ENCODE measurements at regions not wholly inside any gene's neighbourhood (a gene's known extent, or its start where the extent isn't known, plus 50 kb on each side); places are given as distances from the start of the nearest gene placed in this dataset.

- DNase-seq = no peak
These were observed 377.8 kb downstream of the MATN1 start for GRCh38 chr1:30345491-30346130.

- no peak for DNase-seq
These were observed 379.8 kb downstream of the MATN1 start for GRCh38 chr1:30343562-30343961.

DNA sequence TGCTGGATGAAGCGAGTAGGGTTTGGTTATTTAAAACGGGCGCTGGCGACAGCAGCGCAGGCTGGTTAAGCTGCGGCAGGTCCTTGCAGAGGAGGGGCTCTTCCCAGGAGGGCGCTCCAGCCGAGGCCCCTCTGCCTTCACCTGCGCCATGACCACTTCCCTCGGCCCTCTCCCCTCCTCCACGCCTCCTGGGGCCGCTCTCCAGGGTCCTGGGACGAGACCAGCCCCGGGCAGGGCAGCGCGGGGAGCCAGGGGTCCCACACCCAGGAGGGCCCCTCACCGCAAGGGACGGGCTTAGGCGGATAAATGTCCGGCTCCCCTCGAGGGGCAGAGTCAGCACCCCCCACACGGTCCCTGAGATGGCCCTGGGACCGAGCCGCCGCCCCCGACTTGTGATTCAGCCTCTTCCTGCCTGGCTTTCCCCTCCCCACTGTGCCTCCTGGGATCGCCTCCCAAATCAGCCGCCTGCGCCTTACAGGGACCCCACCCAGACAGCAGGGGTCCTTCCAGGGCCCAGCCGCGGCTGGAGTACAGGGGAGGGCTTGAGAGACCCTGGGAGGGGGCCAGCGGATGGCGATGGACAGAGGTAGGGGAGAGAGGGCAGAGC, 380.7 kb downstream of the MATN1 start:
- no peak for DNase-seq

DNA sequence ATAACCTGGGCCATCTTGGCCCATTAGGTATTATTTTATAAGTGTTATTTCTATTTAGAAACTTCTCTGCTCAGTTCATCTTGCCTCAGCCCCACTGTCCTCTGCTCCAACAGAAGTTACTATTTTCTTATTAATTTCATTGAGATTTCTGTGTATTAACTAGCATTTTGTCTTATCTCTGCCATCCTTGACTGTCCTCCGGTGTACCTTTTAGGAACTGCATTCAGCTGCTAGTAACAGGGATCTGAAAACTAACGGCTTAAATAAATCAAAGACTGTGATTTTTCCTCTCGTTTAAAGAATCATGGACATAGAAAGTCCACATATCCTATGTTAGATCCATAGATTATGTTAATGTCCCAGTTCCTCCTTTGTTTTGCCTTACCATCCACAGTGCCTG, 382.5 kb downstream of the MATN1 start:
- DNase-seq = no peak

GRCh38 chr1:30339866-30340265, 383.5 kb downstream of the MATN1 start:
- no peak for DNase-seq

DNA sequence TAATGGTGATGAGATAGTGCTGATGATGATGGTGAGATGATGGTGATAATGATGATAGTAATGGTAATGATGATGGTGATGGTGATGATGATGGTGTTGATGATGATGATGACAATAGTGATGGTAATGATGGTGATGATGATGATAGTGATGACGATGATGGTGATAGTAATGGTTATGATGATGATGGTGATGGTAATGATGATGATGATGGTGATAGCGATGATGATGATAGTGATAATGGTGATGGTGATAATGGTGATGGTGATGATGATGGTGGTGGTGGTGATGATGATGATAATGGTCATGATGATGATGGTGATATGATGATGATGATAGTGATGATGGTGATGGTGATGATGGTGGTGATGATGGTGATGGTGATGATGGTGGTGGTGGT, 384.6 kb downstream of the MATN1 start:
- DNase-seq = no peak

GRCh38 chr1:30337324-30337620, 386.1 kb downstream of the MATN1 start:
- no peak for DNase-seq

DNA sequence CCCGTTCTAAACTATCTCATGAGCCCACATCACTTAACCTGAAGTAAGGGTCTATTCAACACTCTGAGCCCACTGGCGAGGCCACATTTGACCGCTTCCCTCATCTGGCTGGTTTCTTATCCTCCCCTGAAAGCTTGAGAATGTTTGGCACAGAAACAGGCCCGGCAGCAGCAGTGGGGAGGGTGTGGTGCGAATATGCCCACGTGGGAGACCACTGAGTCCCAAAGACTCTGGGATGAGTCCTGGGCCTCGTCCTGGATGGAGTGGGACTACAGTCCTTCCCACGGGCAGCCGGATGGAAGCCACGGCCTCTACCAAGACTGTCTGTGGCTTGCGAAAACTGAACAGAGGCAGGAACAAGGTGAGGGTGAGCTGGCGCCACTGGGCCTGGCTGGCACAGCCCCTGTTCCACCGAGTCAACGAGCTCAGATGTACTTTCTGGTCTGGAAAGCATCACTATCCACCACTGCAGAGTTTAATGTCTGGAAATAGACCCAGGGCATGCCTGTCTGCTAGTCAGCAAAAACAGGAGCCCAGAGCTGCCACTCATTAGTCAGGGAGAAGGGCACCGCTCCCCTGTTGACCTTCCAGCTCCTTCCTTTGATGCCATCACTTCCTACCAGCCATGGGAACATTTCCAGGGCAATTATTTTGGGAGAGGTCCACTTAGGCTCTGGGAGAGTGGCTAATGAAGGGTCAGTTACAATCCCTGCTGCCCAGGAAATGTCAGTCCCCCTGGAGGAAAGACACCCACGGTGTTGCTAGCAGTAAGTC, 386.6 kb downstream of the MATN1 start:
- no peak for DNase-seq

- no peak for DNase-seq
These were observed 387.4 kb downstream of the MATN1 start for GRCh38 chr1:30335997-30336390.

DNA sequence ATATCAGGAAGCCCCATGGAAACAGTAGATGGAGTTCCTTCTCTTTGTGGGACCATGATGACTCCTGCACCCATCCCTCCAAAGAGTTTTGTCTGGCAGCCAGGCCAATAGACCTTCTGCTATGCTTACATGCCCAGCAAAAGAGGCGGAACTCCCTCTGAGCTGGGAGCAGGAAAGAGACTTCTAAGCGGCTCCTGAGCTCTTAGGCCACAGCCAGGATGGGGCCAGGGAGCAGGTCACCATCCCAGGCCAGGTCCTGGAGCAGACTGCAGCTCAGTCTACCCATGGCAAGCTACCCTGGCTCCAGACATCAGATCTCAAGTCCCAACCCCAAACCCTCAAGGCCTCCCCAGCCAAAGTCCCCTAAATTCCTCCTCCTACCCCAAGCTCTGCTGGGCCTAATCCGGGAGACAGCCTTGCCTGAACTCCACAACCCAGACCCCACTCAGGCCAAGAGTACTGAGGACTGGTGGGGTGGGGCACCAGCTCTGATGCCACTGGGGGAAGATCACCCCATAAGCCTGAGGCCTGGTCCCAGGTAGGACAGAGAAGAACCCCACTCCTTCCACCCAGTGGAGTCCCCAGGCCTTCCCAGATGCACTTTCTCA, 387.9 kb downstream of the MATN1 start:
- DNase-seq = no peak

DNA sequence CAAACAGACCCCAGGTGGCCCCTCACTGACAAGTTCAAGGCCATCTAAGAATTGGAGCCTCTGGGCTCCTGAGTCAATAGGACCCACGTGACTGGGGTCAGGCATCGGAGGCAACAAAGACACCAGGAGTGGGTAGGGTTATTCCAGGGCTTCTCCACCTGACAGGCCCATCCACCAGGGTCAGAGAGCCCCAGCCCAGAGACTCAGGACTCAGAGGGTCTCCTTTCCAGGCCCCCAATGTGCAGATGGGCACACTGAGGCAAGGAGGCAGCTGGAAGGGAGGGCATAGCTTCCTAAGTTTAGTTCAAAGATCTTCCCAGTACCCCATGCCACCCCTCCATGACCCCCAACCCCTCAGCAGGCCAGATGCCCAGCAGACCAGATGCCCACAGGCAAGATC, 388.6 kb downstream of the MATN1 start:
- no peak for DNase-seq

DNA sequence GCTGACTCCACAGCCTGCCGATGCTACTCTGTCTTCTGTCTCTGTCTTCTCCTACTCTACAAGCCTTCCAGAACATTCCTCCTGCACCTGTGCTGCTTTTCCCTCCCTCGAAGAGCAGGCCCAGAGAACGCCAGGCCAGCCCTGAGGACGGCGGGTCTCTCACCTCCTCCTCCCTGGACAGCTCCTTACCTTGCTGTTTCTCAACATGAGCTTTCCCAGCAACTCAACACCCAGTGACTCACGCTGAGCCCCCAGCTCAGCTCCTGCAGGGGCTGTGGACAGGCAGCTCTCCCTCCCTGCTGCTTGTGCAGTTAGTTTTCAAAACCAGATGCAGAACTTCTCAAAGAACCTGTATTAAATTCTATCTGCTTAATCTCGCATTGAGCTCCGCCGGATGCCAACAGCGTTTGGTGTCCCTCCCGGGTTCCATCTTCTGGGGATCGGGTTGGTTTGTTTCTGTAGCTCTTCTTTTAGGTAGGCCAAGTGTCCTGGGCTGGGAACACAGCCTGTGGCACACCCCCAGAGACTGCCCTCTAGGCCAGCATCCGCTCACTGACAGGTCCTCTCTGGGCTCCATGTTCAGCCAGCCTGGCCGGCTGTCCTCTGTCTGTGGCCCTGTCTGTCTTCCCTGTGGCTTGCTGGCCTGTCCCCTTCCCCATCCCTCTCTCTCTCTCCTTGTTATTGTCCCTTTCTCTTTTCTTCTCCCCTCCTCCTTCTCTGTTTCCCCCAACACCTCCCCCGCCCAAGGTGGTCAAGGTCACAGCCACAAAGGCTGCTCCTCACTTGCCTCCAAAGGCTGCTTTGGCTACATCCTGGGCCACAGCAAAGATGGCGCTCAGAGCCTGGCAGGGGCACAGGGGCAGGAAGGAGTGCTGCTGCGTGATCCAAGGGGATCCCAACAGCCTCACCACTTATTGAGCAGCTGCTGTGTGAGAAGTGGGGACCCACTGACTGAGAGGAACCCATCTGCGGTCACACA, 391.0 kb downstream of the MATN1 start:
- no peak for DNase-seq

DNA sequence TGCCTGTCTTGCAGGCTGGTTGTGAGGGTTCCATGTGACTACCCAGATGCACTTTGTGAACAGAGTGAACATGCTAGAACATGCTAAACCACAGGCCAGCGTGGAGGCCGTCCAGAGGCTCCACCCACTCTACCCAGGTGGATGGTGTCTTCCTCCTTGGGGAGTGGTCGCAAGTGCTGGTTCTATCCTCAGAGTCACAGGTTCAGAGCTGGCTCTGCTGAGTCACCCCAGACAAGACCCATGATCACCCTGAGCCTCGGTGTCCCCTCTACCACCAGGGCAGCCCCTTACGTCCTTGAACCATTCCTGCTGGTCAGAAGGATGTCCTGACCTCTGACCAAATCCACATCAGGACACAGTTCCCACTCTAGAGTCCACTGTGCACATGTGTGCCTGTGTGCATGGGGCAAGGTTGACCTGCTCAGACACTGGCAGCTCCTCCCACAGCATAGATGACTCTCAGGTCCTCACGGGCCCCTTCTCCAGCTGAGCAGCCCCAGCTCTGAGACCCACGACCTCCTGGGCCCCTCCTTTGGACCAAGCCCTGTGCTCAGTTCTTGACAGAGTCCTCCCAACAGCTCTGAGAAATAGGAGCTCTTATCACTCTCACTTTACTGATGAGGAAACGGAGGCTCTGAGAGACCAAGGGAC, 391.8 kb downstream of the MATN1 start:
- no peak for DNase-seq

DNA sequence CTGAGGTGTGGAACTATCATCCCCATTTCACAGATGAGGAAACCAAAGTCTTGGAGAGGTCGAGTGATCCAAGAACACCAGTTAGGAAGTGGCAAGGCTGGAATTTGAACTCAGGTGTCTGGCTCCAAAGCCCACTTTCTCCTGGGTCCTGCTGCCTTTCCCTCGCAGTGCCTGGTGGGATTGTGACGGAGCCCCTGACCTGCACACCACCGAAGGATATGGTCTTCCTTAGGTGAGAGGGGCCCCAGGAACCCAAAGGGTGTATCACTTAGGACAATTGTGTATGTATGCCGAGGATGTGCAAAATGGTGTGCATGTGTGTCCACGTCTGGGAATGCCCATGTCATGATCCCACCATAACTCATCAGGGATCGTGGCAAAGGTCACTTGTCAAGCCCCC, 392.7 kb downstream of the MATN1 start:
- DNase-seq = no peak

DNA sequence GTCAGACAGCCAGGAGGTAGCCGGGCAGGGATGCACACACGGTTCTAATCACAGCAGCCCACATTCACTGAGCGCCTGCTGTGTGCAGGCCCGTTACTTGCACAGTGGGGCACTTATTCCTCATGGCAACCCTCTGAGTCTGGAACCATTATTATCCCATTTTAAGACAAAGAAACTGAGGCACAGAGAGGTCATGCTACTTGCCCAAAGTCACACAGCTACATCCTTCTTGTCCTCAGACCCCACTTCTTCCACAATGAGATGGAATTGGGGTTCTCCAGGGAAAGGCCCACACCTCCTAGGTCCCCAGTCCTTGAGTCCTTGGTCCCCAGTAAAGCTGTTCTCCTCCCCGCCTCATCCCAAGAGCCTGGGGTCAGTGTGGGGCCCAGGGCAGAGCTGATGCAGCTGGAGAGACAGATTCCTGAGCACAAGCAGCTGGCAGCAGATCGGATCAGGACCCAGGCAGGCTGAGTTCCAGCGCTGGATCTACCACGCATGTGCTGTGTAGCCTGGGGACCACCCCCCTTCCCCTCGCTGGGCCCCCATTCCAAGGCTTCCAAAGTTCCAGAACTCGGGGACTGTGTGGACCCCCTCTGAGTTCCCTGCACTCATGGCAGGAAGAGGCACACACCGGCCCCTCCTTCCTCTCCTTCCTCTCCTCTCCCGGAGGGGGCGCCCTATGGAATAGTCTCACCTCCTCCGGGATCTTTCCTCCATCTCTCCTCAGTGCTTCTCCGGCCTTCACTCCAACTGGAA, 393.4 kb downstream of the MATN1 start:
- no peak for DNase-seq

DNA sequence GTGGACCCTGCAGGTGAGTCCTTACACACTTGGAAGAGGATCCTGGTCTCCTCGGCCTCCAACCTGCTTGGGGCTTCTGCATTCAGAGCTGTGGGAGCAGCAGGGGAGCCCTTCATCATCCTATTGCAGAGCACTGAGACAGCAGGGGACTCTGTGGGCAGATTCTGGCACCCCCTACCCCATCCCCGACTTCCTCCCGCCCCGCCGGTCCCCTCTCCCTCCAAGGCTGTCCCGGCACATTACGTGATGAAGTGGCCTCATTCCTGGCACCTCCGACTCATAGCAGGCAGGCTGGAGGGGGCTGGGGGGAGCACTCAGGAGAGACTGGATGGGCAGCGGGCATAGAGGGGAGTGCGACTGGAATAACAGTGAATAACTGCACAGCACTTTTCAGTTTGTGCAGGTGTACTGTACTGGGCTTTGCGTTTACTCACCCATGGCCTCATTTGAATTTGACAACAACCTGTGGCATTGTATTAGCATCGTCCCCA, 394.1 kb downstream of the MATN1 start:
- no peak for DNase-seq

DNA sequence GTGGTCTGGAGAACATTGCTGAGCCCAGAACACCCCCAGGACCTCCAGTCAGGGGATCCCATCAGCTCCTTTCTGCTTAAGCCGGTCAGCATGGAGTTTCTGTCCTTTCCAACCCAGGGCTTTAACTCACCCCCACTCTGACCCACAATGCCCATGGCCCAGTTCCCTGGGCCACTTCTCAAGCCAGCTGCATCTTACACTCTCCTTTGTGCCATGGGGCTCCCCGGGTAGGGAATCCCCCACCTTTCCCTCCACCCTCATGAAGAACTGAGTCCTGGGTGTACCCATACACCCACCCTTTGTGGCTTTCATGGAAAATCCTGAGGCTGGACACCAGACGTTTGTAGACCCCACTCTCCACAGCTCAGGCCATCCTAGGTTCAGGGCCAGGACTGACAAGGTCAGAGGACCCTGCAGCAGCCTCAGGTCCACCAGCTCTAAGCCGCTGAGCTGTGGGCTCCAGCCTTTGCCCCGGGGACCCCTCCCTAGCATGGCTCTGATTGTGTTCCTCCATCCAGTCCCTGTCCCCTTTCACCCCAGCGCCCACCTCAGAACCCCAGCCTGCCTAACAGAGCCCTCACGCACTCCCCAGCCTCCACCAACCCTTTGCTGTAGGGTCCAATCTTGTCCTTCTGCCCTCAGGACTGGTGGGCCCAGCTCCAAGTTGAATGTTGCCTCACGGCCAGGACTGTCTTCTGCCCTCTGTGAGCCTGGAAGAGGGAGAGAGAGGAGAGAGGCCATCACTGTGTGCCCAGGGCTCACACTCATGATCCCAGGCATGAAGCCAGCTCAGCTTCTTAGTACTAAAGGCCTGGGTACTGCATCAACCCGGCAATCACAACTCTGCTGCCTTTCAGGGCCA, 394.8 kb downstream of the MATN1 start:
- DNase-seq = no peak

GRCh38 chr1:30328100-30328370, 395.4 kb downstream of the MATN1 start:
- no peak for DNase-seq

DNA sequence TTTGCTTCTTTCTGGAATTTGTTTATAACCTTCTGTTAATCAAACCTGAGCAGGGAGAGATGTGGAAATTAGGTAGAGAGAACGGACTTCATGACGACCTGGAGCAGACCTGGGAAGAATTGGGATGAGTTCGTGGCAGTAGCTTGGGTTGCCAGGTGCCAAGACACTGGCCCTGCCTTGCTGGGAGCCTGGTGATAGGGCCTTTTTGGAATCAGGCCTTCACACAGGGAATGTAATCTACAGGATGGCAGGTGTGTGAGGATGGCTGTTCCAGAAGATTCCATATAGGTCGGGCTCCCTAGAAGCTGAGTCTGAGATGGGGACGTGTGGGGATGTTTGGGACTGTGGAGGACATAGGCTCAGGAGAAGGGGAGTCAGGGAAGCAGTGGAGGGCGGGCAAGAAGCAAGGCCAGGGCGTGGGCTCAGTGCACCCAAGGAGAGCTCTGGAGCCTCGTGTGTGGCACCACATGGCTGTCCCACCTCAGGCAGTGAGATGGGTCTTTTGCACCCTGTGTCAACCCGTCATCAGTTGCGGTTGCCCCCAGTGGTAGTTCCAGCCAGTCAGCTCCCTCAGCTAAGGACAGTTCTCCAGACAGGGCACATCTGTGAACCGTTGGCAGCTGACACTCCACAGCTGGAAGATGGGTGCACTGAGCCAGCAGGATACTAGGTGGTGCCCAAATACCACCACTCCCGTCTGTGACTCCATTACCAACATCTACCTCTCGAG, 395.9 kb downstream of the MATN1 start:
- DNase-seq = no peak

DNA sequence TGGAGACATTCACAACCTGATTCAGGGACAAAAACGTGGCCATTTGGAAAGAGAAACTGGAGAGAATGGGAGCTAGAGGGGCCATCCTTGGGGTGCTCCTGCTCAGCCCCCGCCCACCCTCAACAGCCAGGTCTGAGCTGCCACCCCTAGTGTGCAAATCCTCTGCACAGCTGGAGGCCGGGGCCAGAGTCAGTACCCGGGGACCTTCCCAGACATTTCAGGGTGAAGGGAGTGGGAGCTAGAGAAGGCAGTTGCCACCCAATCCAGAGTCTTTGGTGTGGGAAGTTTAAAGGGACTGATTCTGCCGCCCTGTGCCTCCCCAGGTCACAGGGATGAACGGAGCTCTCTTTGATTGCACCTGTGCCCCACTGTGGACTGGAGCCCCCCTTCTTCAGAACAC, 397.4 kb downstream of the MATN1 start:
- no peak for DNase-seq
